ENCODE measurements at regions not wholly inside any gene's neighbourhood (a gene's known extent, or its start where the extent isn't known, plus 50 kb on each side); places are given as distances from the start of the nearest gene placed in this dataset.

DNA sequence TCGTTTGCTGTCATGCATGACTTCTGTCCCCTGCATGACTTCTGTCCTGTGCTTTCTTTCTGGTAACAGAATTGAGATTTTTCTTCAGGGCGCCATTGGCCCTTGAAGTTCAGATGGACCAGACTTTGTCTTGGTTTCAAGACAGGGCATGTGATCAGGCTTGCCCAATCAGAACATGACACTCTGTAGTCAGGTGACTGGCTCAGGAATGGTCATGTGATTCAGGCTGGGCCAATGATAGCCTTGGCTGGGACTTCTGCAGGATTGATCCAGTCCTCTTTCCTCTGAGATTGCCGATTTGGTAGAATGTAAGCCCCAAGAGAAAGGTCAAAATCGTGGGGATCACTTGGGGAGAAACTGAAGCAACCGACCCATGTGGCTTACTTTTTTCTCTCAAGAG is 90.5 kb upstream of the ALX4 start:
- no peaks in the 10 kb centered on the region for H3K79me2 ChIP-seq (ENCODE audit: control insufficient read depth, low read length)
- H3K27ac ChIP-seq (ENCODE audit: low read depth, low read length): no peak overlapping the region
- H3K9me2 ChIP-seq (replicated peaks; ENCODE audit: control insufficient read depth, low read length): no peaks in the 10 kb centered on the region
- H3F3A ChIP-seq (ENCODE audit: control insufficient read depth, insufficient read depth): no peaks in the 10 kb centered on the region
- H3K4me3 ChIP-seq (ENCODE audit: low read length): no peak overlapping the region
- peaks cover 2% of the 10 kb centered on the region; the same call in 1 of the 2 replicates for H3K27me3 ChIP-seq (ENCODE audit: control insufficient read depth, low read length)
- TF ChIP-seq, protein P1, sequence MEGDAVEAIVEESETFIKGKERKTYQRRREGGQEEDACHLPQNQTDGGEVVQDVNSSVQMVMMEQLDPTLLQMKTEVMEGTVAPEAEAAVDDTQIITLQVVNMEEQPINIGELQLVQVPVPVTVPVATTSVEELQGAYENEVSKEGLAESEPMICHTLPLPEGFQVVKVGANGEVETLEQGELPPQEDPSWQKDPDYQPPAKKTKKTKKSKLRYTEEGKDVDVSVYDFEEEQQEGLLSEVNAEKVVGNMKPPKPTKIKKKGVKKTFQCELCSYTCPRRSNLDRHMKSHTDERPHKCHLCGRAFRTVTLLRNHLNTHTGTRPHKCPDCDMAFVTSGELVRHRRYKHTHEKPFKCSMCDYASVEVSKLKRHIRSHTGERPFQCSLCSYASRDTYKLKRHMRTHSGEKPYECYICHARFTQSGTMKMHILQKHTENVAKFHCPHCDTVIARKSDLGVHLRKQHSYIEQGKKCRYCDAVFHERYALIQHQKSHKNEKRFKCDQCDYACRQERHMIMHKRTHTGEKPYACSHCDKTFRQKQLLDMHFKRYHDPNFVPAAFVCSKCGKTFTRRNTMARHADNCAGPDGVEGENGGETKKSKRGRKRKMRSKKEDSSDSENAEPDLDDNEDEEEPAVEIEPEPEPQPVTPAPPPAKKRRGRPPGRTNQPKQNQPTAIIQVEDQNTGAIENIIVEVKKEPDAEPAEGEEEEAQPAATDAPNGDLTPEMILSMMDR (IDR thresholded peaks at IDR 0.05; ENCODE audit: low read depth, low read length, poor library complexity, severe bottlenecking): no peak
- TF ChIP-seq EZH2phosphoT487 (IDR thresholded peaks at IDR 0.05; ENCODE audit: borderline replicate concordance, low read length): no peak
- H4K20me1 ChIP-seq (ENCODE audit: control insufficient read depth, insufficient read depth, low read depth, low read length): no peaks in the 10 kb centered on the region
- no peak overlapping the region for H3K4me2 ChIP-seq (ENCODE audit: low read length)
- no peaks in the 10 kb centered on the region for H3K9me3 ChIP-seq (ENCODE audit: control insufficient read depth, insufficient read depth, low read length)
- H3K4me1 ChIP-seq (ENCODE audit: control insufficient read depth, low read length): no peaks in the 10 kb centered on the region
- no peaks in the 10 kb centered on the region for H3K36me3 ChIP-seq (ENCODE audit: control insufficient read depth, low read length)

DNA sequence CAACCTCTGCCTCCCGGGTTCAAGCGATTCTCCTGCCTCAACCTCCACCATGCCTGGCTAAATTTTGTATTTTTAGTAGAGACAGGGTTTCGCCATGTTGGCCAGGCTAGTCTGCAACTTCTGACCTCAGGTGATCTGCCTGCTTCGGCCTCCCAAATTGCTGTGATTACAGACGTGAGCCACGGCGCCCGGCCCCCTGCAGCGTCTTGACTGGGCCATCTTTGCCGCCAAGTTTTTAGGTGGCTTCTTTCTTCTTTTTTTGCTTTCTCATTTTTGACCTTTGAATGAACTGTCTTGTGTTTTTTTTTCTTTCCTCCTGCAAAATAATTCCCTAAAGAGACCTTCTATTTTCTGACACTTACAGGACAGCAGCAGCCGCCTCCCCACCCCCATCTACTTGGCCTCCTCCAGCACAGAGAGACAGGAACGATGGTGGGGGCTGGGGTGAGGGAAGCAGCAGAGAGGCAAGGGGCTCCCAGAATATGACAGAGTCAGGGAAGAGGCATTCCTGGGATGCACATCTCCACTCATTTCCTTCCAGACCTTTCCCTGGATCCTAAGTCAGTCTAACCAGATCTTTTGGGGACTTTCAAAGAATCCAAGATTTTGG is 92.6 kb upstream of the ALX4 start:
- Histone ChIP-seq H4K20me1 (ENCODE audit: control insufficient read depth, insufficient read depth, low read depth, low read length) (no peaks in the 10 kb centered on the region), H3K9me3 (ENCODE audit: control insufficient read depth, insufficient read depth, low read length) (no peaks in the 10 kb centered on the region), H3K36me3 (ENCODE audit: control insufficient read depth, low read length) (no peaks in the 10 kb centered on the region), H3K4me3 (ENCODE audit: low read length) (no peak overlapping the region), H3F3A (ENCODE audit: control insufficient read depth, insufficient read depth) (no peaks in the 10 kb centered on the region), H3K4me2 (ENCODE audit: low read length) (no peak overlapping the region), H3K79me2 (ENCODE audit: control insufficient read depth, low read length) (no peaks in the 10 kb centered on the region), H3K27me3 (ENCODE audit: control insufficient read depth, low read length) (peaks cover 4% of the 10 kb centered on the region), H3K27ac (ENCODE audit: low read depth, low read length) (no peak overlapping the region), H3K9me2 (replicated peaks; ENCODE audit: control insufficient read depth, low read length) (no peaks in the 10 kb centered on the region), H3K4me1 (ENCODE audit: control insufficient read depth, low read length) (no peaks in the 10 kb centered on the region)
- TF ChIP-seq, protein P1 (IDR thresholded peaks at IDR 0.05; ENCODE audit: low read depth, low read length, poor library complexity, severe bottlenecking): no peak
- TF ChIP-seq EZH2phosphoT487 (IDR thresholded peaks at IDR 0.05; ENCODE audit: borderline replicate concordance, low read length): no peak

GRCh38 chr11:44403176-44403575 is 93.2 kb upstream of the ALX4 start:
- Histone ChIP-seq H3K27me3 (ENCODE audit: control insufficient read depth, low read length) (peaks cover 4% of the 10 kb centered on the region), H3K36me3 (ENCODE audit: control insufficient read depth, low read length) (no peaks in the 10 kb centered on the region), H3K79me2 (ENCODE audit: control insufficient read depth, low read length) (no peaks in the 10 kb centered on the region), H3K9me3 (ENCODE audit: control insufficient read depth, insufficient read depth, low read length) (no peaks in the 10 kb centered on the region), H3K27ac (ENCODE audit: low read depth, low read length) (no peak overlapping the region), H3K9me2 (replicated peaks; ENCODE audit: control insufficient read depth, low read length) (no peaks in the 10 kb centered on the region), H3F3A (ENCODE audit: control insufficient read depth, insufficient read depth) (no peaks in the 10 kb centered on the region), H4K20me1 (ENCODE audit: control insufficient read depth, insufficient read depth, low read depth, low read length) (no peaks in the 10 kb centered on the region), H3K4me3 (ENCODE audit: low read length) (no peak overlapping the region), H3K4me2 (ENCODE audit: low read length) (no peak overlapping the region), H3K4me1 (ENCODE audit: control insufficient read depth, low read length) (no peaks in the 10 kb centered on the region)
- no peak for TF ChIP-seq EZH2phosphoT487 (IDR thresholded peaks at IDR 0.05; ENCODE audit: borderline replicate concordance, low read length)
- TF ChIP-seq, protein P1 (IDR thresholded peaks at IDR 0.05; ENCODE audit: low read depth, low read length, poor library complexity, severe bottlenecking): no peak
